GM12892 (cell line): ENCODE measurements at regions not wholly inside any gene's neighbourhood (a gene's known extent, or its start where the extent isn't known, plus 50 kb on each side); places are given as distances from the start of the nearest gene placed in this dataset.

Experiments used
- POLR2A ChIP-seq: IDR thresholded peaks from 2 replicates; pipeline ENCODE4 v1.6.1; 2011; ENCODE audit warnings: low read depth, low read length, control low read depth
- POLR2AphosphoS5 ChIP-seq: IDR thresholded peaks from 2 replicates; pipeline ENCODE4 v1.6.1; 2011; ENCODE audit warnings: low read depth, low read length, control low read depth

DNA sequence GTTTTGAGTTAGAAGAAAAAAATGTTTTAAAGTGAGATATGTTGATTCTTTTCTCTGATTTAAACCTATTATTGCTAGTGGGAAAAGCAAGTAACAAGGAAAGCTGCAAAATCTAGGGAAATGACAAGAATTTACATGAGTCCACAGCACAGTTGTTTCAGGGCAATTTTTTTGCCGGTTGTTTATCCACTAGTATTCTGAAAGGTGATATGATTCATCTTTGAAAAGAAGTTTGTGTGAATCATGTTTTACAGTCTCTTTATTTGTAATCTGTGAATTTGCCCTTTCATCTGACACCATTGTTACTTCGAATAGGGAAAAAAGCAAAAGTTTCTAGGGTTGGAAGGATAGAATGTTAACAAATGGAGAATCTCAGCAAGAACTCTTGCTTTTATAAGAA is 894.7 kb downstream of the OTOL1 start:
- TF ChIP-seq POLR2AphosphoS5 (no peak), POLR2A (no peak)
